Neural progenitor cell (in vitro differentiated cells): ENCODE measurements at regions not wholly inside any gene's neighbourhood (a gene's known extent, or its start where the extent isn't known, plus 50 kb on each side); places are given as distances from the start of the nearest gene placed in this dataset.

Experiments
- DNase-seq: peaks from one replicate; pipeline ENCODE4 v3.0.0-alpha.2; 2016; ENCODE audit warnings: low spot score
- H2AFZ ChIP-seq: fragments of 200-600 bp; sonication (generic); replicated peaks from 2 replicates; pipeline ENCODE4 v1.6.1; 2016; ENCODE audit warnings: antibody characterized with exemption
- H3F3A ChIP-seq: fragments of 200-600 bp; sonication (generic); 2 replicates; pipeline ENCODE4 v1.6.1; 2016; ENCODE audit warnings: antibody characterized with exemption, low read depth
- H3K27ac ChIP-seq: fragments of 200-600 bp; sonication (generic); 2 replicates; pipeline ENCODE4 v1.5.1; 2016; ENCODE audit warnings: mild to moderate bottlenecking
- H3K27me3 ChIP-seq: fragments of 200-600 bp; sonication (generic); 2 replicates; pipeline ENCODE4 v1.6.1; 2016; ENCODE audit warnings: mild to moderate bottlenecking, moderate library complexity
- H3K36me3 ChIP-seq: fragments of 200-600 bp; sonication (generic); 2 replicates; pipeline ENCODE4 v1.5.1; 2016
- H3K4me1 ChIP-seq: fragments of 200-600 bp; sonication (generic); 2 replicates; pipeline ENCODE4 v1.6.1; 2016; ENCODE audit warnings: mixed run types
- H3K4me2 ChIP-seq: fragments of 200-600 bp; sonication (generic); 2 replicates; pipeline ENCODE4 v1.6.1; 2016
- H3K4me3 ChIP-seq: fragments of 200-600 bp; sonication (generic); 2 replicates; pipeline ENCODE4 v1.5.1; 2016
- H3K79me2 ChIP-seq: fragments of 200-600 bp; sonication (generic); 2 replicates; pipeline ENCODE4 v1.6.1; 2016; ENCODE audit warnings: low read depth
- H3K9ac ChIP-seq: fragments of 200-600 bp; sonication (generic); 2 replicates; pipeline ENCODE4 v1.6.1; 2016
- H3K9me3 ChIP-seq: fragments of 200-600 bp; sonication (generic); 2 replicates; pipeline ENCODE4 v1.5.1; 2016; ENCODE audit warnings: low read depth
- H4K20me1 ChIP-seq: fragments of 200-600 bp; sonication (generic); 2 replicates; pipeline ENCODE4 v1.6.1; 2016; ENCODE audit warnings: low read depth
- H3K27ac Mint-ChIP-seq: 3 replicates; pipeline ENCODE4 v1.8.0; 2021; ENCODE audit warnings: mixed read lengths
- H3K27me3 Mint-ChIP-seq: 2 replicates; pipeline ENCODE4 v1.8.0; 2022; ENCODE audit warnings: low read depth, mild to moderate bottlenecking, inconsistent platforms, moderate library complexity, mixed read lengths; ENCODE audit not compliant: insufficient read depth
- H3K36me3 Mint-ChIP-seq: 3 replicates; pipeline ENCODE4 v1.8.0; 2021; ENCODE audit warnings: mixed read lengths
- H3K4me1 Mint-ChIP-seq: 3 replicates; pipeline ENCODE4 v1.8.0; 2021; ENCODE audit warnings: mixed read lengths
- H3K4me3 Mint-ChIP-seq: 3 replicates; pipeline ENCODE4 v1.8.0; 2021; ENCODE audit warnings: mild to moderate bottlenecking, moderate library complexity, mixed read lengths
- H3K9me3 Mint-ChIP-seq: 3 replicates; pipeline ENCODE4 v1.8.0; 2020; ENCODE audit warnings: mixed read lengths
- CTCF ChIP-seq: fragments of 200-600 bp; sonication (generic); IDR thresholded peaks from 2 replicates; pipeline ENCODE4 v1.5.1; 2017; ENCODE audit warnings: antibody characterized with exemption, mild to moderate bottlenecking
- EZH2 ChIP-seq: fragments of 200-600 bp; sonication (generic); IDR thresholded peaks from 2 replicates; pipeline ENCODE4 v1.6.1; 2017; ENCODE audit warnings: antibody characterized with exemption, mild to moderate bottlenecking, moderate library complexity
- EZH2phosphoT487 ChIP-seq: fragments of 200-600 bp; sonication (generic); IDR thresholded peaks from 2 replicates; pipeline ENCODE4 v1.6.1; 2017; ENCODE audit warnings: antibody characterized with exemption

GRCh38 chr15:79524531-79524930 is 92.4 kb downstream of the MINAR1 start:
- no peak for DNase-seq
- H2AFZ ChIP-seq, result no peak overlapping the region
- no peak overlapping the region for H3K4me3 Mint-ChIP-seq
- no peaks in the 10 kb centered on the region for H4K20me1 ChIP-seq
- no peak overlapping the region for H3K4me3 ChIP-seq
- no peaks in the 10 kb centered on the region for H3K36me3 ChIP-seq
- H3F3A ChIP-seq, result no peaks in the 10 kb centered on the region
- H3K4me2 ChIP-seq, result no peak overlapping the region
- no peaks in the 10 kb centered on the region for H3K9me3 ChIP-seq
- peaks cover 5% of the 10 kb centered on the region for H3K4me1 ChIP-seq
- peaks cover 4% of the 10 kb centered on the region for H3K4me1 Mint-ChIP-seq
- no peak overlapping the region for H3K27ac ChIP-seq
- no peak for TF ChIP-seq CTCF
- no peak for TF ChIP-seq EZH2
- no peak overlapping the region for H3K27ac Mint-ChIP-seq
- peaks cover 4% of the 10 kb centered on the region for H3K27me3 Mint-ChIP-seq
- no peaks in the 10 kb centered on the region for H3K36me3 Mint-ChIP-seq
- no peaks in the 10 kb centered on the region for H3K9me3 Mint-ChIP-seq
- no peak overlapping the region for H3K9ac ChIP-seq
- no peaks in the 10 kb centered on the region for H3K27me3 ChIP-seq
- no peaks in the 10 kb centered on the region for H3K79me2 ChIP-seq

GRCh38 chr15:79526376-79526775 is 94.2 kb downstream of the MINAR1 start:
- TF ChIP-seq EZH2 (no peak), EZH2phosphoT487 (no peak), CTCF (no peak)
- Histone ChIP-seq H3K4me1 (peaks cover 6% of the 10 kb centered on the region), H3K27ac (no peak overlapping the region), H3K4me3 (no peak overlapping the region), H3K79me2 (no peaks in the 10 kb centered on the region), H3K9me3 (no peaks in the 10 kb centered on the region), H3K36me3 (no peaks in the 10 kb centered on the region), H2AFZ (no peak overlapping the region), H3K4me2 (no peak overlapping the region), H3K9ac (no peak overlapping the region), H3F3A (no peaks in the 10 kb centered on the region), H3K27me3 (no peaks in the 10 kb centered on the region), H4K20me1 (no peaks in the 10 kb centered on the region)
- DNase-seq, result no peak
- Mint-ChIP-seq H3K27ac (no peak overlapping the region), H3K4me3 (no peak overlapping the region), H3K27me3 (peaks cover 2% of the 10 kb centered on the region), H3K9me3 (no peaks in the 10 kb centered on the region), H3K4me1 (peaks cover 6% of the 10 kb centered on the region), H3K36me3 (no peaks in the 10 kb centered on the region)

DNA sequence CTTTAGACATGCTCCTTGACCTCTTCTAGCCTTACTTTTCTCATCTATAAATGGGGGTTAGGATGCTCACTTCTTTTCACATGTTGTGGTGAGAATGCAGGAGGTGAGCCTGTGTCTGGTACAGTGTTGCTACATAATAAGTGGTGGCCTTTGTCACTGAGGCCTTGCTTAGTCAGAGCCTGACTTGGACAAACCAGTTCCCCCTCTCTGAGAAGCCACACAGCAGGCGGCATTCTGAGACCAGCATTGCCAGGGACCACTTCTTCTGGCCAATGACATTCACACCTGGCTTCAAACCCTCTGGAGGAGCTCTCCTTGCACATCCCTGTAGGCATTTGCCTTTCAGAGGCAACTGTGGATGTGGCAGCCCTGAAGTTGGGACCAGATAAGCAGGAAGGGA is 95.7 kb downstream of the MINAR1 start:
- no peak overlapping the region for H3K4me3 Mint-ChIP-seq
- Histone ChIP-seq H3K27ac (no peak overlapping the region), H3K9ac (no peak overlapping the region), H3K4me1 (peaks cover 6% of the 10 kb centered on the region), H3K27me3 (no peaks in the 10 kb centered on the region), H3K9me3 (no peaks in the 10 kb centered on the region), H3K4me3 (no peak overlapping the region), H3K36me3 (no peaks in the 10 kb centered on the region), H4K20me1 (no peaks in the 10 kb centered on the region), H2AFZ (no peak overlapping the region), H3K4me2 (no peak overlapping the region), H3K79me2 (no peaks in the 10 kb centered on the region), H3F3A (no peaks in the 10 kb centered on the region)
- no peak for DNase-seq
- no peaks in the 10 kb centered on the region for H3K9me3 Mint-ChIP-seq
- H3K4me1 Mint-ChIP-seq, result peaks cover 6% of the 10 kb centered on the region
- no peak overlapping the region for H3K27ac Mint-ChIP-seq
- H3K27me3 Mint-ChIP-seq, result peaks cover 4% of the 10 kb centered on the region
- no peaks in the 10 kb centered on the region for H3K36me3 Mint-ChIP-seq
- no peak for TF ChIP-seq EZH2phosphoT487

DNA sequence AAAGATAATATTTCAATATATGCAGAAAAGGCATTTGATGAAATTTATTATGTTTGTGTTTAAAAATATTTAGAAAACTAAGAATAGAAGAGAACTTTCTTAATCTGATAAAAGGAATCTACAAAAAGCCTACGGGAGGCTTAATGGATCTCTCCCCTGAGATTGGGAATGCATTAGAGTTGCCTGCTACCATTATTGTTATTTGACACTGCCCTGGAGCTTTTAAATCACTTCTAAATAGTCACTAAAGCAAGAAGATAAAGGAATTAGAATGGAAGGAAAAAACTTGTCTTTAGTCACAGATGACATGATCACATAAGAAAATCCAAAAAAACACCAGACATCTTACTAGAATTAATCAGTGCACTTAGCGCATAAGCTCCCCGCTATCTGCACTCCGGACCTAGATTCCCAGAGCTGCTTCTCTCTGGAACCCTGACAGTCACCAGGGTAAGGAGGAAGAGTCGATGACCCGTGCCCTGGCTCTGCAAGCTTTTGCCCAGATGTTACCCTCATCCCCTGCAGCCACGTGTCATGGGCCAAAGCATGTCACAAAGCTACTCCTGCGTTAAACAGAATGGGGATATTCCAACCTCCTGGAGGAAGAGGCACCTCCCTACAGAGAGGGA is 97.1 kb downstream of the MINAR1 start:
- Histone ChIP-seq H2AFZ (no peak overlapping the region), H3K4me2 (no peak overlapping the region), H3F3A (no peaks in the 10 kb centered on the region), H3K4me3 (no peak overlapping the region), H4K20me1 (no peaks in the 10 kb centered on the region), H3K27me3 (no peaks in the 10 kb centered on the region), H3K9me3 (no peaks in the 10 kb centered on the region), H3K36me3 (no peaks in the 10 kb centered on the region), H3K4me1 (peaks cover 10% of the 10 kb centered on the region), H3K27ac (no peak overlapping the region), H3K9ac (no peak overlapping the region), H3K79me2 (no peaks in the 10 kb centered on the region)
- DNase-seq, result no peak
- no peak overlapping the region for H3K27ac Mint-ChIP-seq
- no peak overlapping the region for H3K4me3 Mint-ChIP-seq
- peaks cover 10% of the 10 kb centered on the region for H3K4me1 Mint-ChIP-seq
- H3K9me3 Mint-ChIP-seq, result no peaks in the 10 kb centered on the region
- TF ChIP-seq CTCF (no peak), EZH2 (no peak), EZH2phosphoT487 (no peak)
- H3K36me3 Mint-ChIP-seq, result no peaks in the 10 kb centered on the region
- peaks cover 2% of the 10 kb centered on the region for H3K27me3 Mint-ChIP-seq
